SU-DHL-6 (cell line): ENCODE measurements at regions not wholly inside any gene's neighbourhood (a gene's known extent, or its start where the extent isn't known, plus 50 kb on each side); places are given as distances from the start of the nearest gene placed in this dataset.

ENCODE experiments used
- H2AFZ ChIP-seq: fragments of 200-600 bp; sonication (generic); 2 replicates; pipeline ENCODE4 v1.6.1; 2014; ENCODE audit warnings: low read depth, mild to moderate bottlenecking, moderate library complexity, mixed read lengths, antibody characterized with exemption, low read length; ENCODE audit not compliant: severe bottlenecking
- H3F3A ChIP-seq: fragments of 200-600 bp; shearing (Covaris generic); 2 replicates; pipeline ENCODE4 v1.6.0; 2016; ENCODE audit warnings: antibody characterized with exemption, mild to moderate bottlenecking; ENCODE audit not compliant: insufficient read depth
- H3K27ac ChIP-seq: fragments of 200-600 bp; sonication (generic); 2 replicates; pipeline ENCODE4 v1.5.1; 2016; ENCODE audit warnings: low read depth, mild to moderate bottlenecking, low read length, moderate library complexity, mixed read lengths
- H3K27me3 ChIP-seq: fragments of 200-600 bp; sonication (generic), shearing (Covaris generic); 2 replicates; pipeline ENCODE4 v1.6.0; 2014; ENCODE audit warnings: mild to moderate bottlenecking, low read length
- H3K36me3 ChIP-seq: fragments of 200-600 bp; sonication (generic); 2 replicates; pipeline ENCODE4 v1.6.1; 2014; ENCODE audit warnings: mild to moderate bottlenecking, low read length, mixed read lengths
- H3K4me2 ChIP-seq: fragments of 300-600, 200-600 bp; shearing (Covaris generic), sonication (generic); 2 replicates; pipeline ENCODE4 v1.6.0; 2014; ENCODE audit warnings: low read length, low read depth, mild to moderate bottlenecking; ENCODE audit not compliant: poor library complexity, severe bottlenecking
- H3K4me3 ChIP-seq: fragments of 200-600 bp; sonication (generic); 2 replicates; pipeline ENCODE4 v1.5.1; 2014; ENCODE audit warnings: antibody characterized with exemption, low read length, mild to moderate bottlenecking, mixed read lengths; ENCODE audit not compliant: insufficient read depth, poor library complexity, severe bottlenecking
- H3K79me2 ChIP-seq: fragments of 200-600 bp; sonication (generic); 2 replicates; pipeline ENCODE4 v1.6.1; 2014; ENCODE audit warnings: mild to moderate bottlenecking, low read length, moderate library complexity; ENCODE audit not compliant: insufficient read depth
- H3K9ac ChIP-seq: fragments of 200-600 bp; sonication (generic); 2 replicates; pipeline ENCODE4 v1.7.0; 2014; ENCODE audit warnings: mild to moderate bottlenecking, low read length
- H3K9me2 ChIP-seq: fragments of 200-600 bp; sonication (generic); replicated peaks from 2 replicates; pipeline ENCODE4 v1.6.1; 2014; ENCODE audit warnings: low read length; ENCODE audit not compliant: insufficient read depth
- H3K9me3 ChIP-seq: fragments of 200-600 bp; sonication (generic); 2 replicates; pipeline ENCODE4 v1.6.1; 2014; ENCODE audit warnings: low read length, mixed read lengths; ENCODE audit not compliant: insufficient read depth
- H4K20me1 ChIP-seq: fragments of 200-600 bp; sonication (generic); 2 replicates; pipeline ENCODE4 v1.6.1; 2014; ENCODE audit warnings: low read depth, mild to moderate bottlenecking, antibody characterized with exemption, low read length, moderate library complexity, mixed read lengths
- EZH2phosphoT487 ChIP-seq: fragments of 200-600 bp; sonication (generic), shearing (Covaris generic); conservative IDR thresholded peaks from 2 replicates; pipeline ENCODE4 v1.6.1; 2018; ENCODE audit warnings: mild to moderate bottlenecking, antibody characterized with exemption, low read length, moderate library complexity, mixed read lengths
- TF ChIP-seq, protein P1 (sequence below): fragments of 200-600 bp; sonication (generic); IDR thresholded peaks from one replicate; pipeline ENCODE4 v1.5.1; 2017; ENCODE audit warnings: antibody characterized with exemption, mild to moderate bottlenecking, low read length, moderate library complexity; ENCODE audit not compliant: insufficient read depth, poor library complexity, severe bottlenecking

- Histone ChIP-seq H3K79me2 (no peaks in the 10 kb centered on the region), H4K20me1 (no peaks in the 10 kb centered on the region), H3K9ac (no peak overlapping the region), H3K9me2 (no peaks in the 10 kb centered on the region), H3K36me3 (peaks cover 2% of the 10 kb centered on the region; the same call in 1 of the 2 replicates), H3K27ac (no peak overlapping the region), H3F3A (no peaks in the 10 kb centered on the region), H3K27me3 (no peaks in the 10 kb centered on the region), H3K9me3 (no peaks in the 10 kb centered on the region), H2AFZ (no peak overlapping the region), H3K4me3 (no peak overlapping the region), H3K4me2 (no peak overlapping the region)
- no peak for TF ChIP-seq EZH2phosphoT487
- TF ChIP-seq, protein P1, sequence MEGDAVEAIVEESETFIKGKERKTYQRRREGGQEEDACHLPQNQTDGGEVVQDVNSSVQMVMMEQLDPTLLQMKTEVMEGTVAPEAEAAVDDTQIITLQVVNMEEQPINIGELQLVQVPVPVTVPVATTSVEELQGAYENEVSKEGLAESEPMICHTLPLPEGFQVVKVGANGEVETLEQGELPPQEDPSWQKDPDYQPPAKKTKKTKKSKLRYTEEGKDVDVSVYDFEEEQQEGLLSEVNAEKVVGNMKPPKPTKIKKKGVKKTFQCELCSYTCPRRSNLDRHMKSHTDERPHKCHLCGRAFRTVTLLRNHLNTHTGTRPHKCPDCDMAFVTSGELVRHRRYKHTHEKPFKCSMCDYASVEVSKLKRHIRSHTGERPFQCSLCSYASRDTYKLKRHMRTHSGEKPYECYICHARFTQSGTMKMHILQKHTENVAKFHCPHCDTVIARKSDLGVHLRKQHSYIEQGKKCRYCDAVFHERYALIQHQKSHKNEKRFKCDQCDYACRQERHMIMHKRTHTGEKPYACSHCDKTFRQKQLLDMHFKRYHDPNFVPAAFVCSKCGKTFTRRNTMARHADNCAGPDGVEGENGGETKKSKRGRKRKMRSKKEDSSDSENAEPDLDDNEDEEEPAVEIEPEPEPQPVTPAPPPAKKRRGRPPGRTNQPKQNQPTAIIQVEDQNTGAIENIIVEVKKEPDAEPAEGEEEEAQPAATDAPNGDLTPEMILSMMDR, result no peak
Measured at GRCh38 chr3:36282766-36283165, 97.5 kb upstream of the STAC start.

GRCh38 chr3:36295296-36295695 lies 85.0 kb upstream of the STAC start:
- H3K4me3 ChIP-seq, result no peak overlapping the region
- no peak overlapping the region for H3K4me2 ChIP-seq
- no peaks in the 10 kb centered on the region for H3K9me2 ChIP-seq
- H3K36me3 ChIP-seq, result no peaks in the 10 kb centered on the region
- no peak overlapping the region for H3K27ac ChIP-seq
- no peak overlapping the region for H2AFZ ChIP-seq
- no peaks in the 10 kb centered on the region for H4K20me1 ChIP-seq
- TF ChIP-seq, protein P1, result no peak
- no peak for TF ChIP-seq EZH2phosphoT487
- no peak overlapping the region for H3K9ac ChIP-seq
- H3K79me2 ChIP-seq, result no peaks in the 10 kb centered on the region
- no peaks in the 10 kb centered on the region for H3F3A ChIP-seq
- no peaks in the 10 kb centered on the region for H3K9me3 ChIP-seq
- H3K27me3 ChIP-seq, result no peaks in the 10 kb centered on the region

DNA sequence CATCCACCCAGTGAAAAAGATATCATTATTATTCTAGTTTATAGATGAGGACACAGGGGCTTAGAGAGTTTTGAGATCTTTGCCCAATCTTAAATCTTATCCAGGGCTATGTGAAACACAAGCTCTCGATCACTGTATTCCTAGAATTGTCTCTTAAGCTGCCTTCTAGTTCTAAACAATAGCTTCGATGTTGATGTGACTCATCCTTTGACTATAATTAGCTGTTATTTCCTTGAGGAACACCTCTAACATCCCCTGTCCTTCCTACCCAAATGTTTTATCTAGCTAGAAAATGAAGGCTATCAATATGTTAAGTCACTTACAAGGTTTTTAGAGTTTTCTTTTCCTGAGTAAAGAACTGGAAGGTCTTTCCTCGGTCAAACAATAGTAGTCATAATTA lies 83.1 kb upstream of the STAC start:
- Histone ChIP-seq H3K4me2 (no peak overlapping the region), H3K27me3 (no peaks in the 10 kb centered on the region), H3K9me3 (no peaks in the 10 kb centered on the region), H3K36me3 (no peaks in the 10 kb centered on the region), H3K79me2 (no peaks in the 10 kb centered on the region), H3F3A (no peaks in the 10 kb centered on the region), H3K27ac (no peak overlapping the region), H2AFZ (no peak overlapping the region), H4K20me1 (no peaks in the 10 kb centered on the region), H3K9me2 (no peaks in the 10 kb centered on the region), H3K4me3 (no peak overlapping the region), H3K9ac (no peak overlapping the region)
- TF ChIP-seq, protein P1, result no peak
- no peak for TF ChIP-seq EZH2phosphoT487
